ENCODE measurements at regions not wholly inside any gene's neighbourhood (a gene's known extent, or its start where the extent isn't known, plus 50 kb on each side); places are given as distances from the start of the nearest gene placed in this dataset.

GRCh38 chr3:64809086-64809485, 121.3 kb upstream of the ADAMTS9 start:
- WGBS (ENCODE audit: insufficient coverage, insufficient replicate concordance, low lambda C conversion rate, missing lambda C conversion rate), result 0% methylated on average over 2 of the region's 2 CpGs
- Histone ChIP-seq H3K36me3 (ENCODE audit: control insufficient read depth in 2 of 2, insufficient read depth in 2 of 2, low read length in 1 of 2) (no peaks in the 10 kb centered on the region), H2AFZ (ENCODE audit: control insufficient read depth, low read depth, low read length) (no peak overlapping the region), H3K9ac (ENCODE audit: control insufficient read depth, insufficient read depth, low read length) (no peak overlapping the region), H3K79me2 (ENCODE audit: control insufficient read depth, insufficient read depth, low read length) (no peaks in the 10 kb centered on the region), H3K4me3 (no peak overlapping the region), H3K27me3 (replicated peaks in 1 of 2; ENCODE audit: control insufficient read depth in 2 of 2, insufficient read depth in 2 of 2, low read length in 1 of 2) (no peaks in the 10 kb centered on the region), H3K4me2 (ENCODE audit: control insufficient read depth, insufficient read depth) (no peak overlapping the region), H4K20me1 (ENCODE audit: control insufficient read depth, insufficient read depth) (no peaks in the 10 kb centered on the region), H3K4me1 (ENCODE audit: control insufficient read depth, insufficient read depth, low read length) (no peaks in the 10 kb centered on the region), H3K27ac (ENCODE audit: control insufficient read depth, insufficient read depth) (no peak overlapping the region), H3K9me3 (replicated peaks; ENCODE audit: control insufficient read depth, insufficient read depth, low read length) (no peaks in the 10 kb centered on the region)
- ATAC-seq (no peak), DNase-seq (ENCODE audit: low read depth, low spot score) (no peak), FAIRE-seq (no peak)
- ChIA-PET POLR2A (no interaction called here), RAD21 (ENCODE audit: unreplicated experiment) (no interaction called here), CTCF (no interaction called here), SMC1A (ENCODE audit: uncharacterized antibody, unreplicated experiment) (no interaction called here)
- intact Hi-C loops (cut with micrococcal nuclease; ENCODE audit: unreplicated experiment), result no loop called here
- TF ChIP-seq, protein P1, sequence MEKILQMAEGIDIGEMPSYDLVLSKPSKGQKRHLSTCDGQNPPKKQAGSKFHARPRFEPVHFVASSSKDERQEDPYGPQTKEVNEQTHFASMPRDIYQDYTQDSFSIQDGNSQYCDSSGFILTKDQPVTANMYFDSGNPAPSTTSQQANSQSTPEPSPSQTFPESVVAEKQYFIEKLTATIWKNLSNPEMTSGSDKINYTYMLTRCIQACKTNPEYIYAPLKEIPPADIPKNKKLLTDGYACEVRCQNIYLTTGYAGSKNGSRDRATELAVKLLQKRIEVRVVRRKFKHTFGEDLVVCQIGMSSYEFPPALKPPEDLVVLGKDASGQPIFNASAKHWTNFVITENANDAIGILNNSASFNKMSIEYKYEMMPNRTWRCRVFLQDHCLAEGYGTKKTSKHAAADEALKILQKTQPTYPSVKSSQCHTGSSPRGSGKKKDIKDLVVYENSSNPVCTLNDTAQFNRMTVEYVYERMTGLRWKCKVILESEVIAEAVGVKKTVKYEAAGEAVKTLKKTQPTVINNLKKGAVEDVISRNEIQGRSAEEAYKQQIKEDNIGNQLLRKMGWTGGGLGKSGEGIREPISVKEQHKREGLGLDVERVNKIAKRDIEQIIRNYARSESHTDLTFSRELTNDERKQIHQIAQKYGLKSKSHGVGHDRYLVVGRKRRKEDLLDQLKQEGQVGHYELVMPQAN (conservative IDR thresholded peaks at IDR 0.05), result no peak
- TF ChIP-seq, protein P2, sequence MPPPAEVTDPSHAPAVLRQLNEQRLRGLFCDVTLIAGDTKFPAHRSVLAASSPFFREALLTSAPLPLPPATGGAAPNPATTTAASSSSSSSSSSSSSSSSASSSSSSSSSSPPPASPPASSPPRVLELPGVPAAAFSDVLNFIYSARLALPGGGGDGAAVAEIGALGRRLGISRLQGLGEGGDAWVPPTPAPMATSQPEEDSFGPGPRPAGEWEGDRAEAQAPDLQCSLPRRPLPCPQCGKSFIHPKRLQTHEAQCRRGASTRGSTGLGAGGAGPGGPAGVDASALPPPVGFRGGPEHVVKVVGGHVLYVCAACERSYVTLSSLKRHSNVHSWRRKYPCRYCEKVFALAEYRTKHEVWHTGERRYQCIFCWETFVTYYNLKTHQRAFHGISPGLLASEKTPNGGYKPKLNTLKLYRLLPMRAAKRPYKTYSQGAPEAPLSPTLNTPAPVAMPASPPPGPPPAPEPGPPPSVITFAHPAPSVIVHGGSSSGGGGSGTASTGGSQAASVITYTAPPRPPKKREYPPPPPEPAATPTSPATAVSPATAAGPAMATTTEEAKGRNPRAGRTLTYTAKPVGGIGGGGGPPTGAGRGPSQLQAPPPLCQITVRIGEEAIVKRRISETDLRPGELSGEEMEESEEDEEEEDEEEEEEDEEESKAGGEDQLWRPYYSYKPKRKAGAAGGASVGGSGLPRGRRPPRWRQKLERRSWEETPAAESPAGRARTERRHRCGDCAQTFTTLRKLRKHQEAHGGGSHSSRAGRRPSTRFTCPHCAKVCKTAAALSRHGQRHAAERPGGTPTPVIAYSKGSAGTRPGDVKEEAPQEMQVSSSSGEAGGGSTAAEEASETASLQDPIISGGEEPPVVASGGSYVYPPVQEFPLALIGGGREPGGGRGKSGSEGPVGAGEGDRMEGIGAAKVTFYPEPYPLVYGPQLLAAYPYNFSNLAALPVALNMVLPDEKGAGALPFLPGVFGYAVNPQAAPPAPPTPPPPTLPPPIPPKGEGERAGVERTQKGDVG (CRISPR knock-in tag; IDR thresholded peaks at IDR 0.05), result no peak
- no peak for TF ChIP-seq E2F4 (IDR thresholded peaks at IDR 0.05; ENCODE audit: low read depth, low read length)
- TF ChIP-seq GATAD2B (conservative IDR thresholded peaks at IDR 0.05; ENCODE audit: low read depth), result no peak
- no peak for TF ChIP-seq ZNF622 (IDR thresholded peaks at IDR 0.05)
- TF ChIP-seq IKZF1 (conservative IDR thresholded peaks at IDR 0.05), result no peak
- no peak for TF ChIP-seq RAD51 (IDR thresholded peaks at IDR 0.05)
- TF ChIP-seq PRDM15 (CRISPR knock-in tag; IDR thresholded peaks at IDR 0.05), result no peak
- TF ChIP-seq EP300 (IDR thresholded peaks at IDR 0.05; ENCODE audit: borderline replicate concordance in 1 of 2, control insufficient read depth in 1 of 2, low read depth in 2 of 2, low read length in 2 of 2), result no peak
- BruUV-seq (replicated peaks), result no TSS peak
- in situ Hi-C loops (cut with MboI), result no loop called here

Measured in GM12878 (cell line).